Fibroblast of pulmonary artery (primary cell): ENCODE measurements at regions not wholly inside any gene's neighbourhood (a gene's known extent, or its start where the extent isn't known, plus 50 kb on each side); places are given as distances from the start of the nearest gene placed in this dataset.

Experiments used
- DNase-seq: peaks from one replicate; pipeline ENCODE4 v3.0.0-alpha.2; 2010; ENCODE audit warnings: low read depth
- H3K4me3 ChIP-seq: replicated peaks from 2 replicates; pipeline ENCODE4 v1.5.1; 2011; ENCODE audit warnings: low read depth, mild to moderate bottlenecking, control low read depth, low read length, moderate library complexity
- TF ChIP-seq, protein P1 (sequence below): IDR thresholded peaks from 2 replicates; pipeline ENCODE4 v1.5.1; 2011; ENCODE audit warnings: mild to moderate bottlenecking, control low read depth, low read length, inconsistent platforms; ENCODE audit errors: missing control alignments

GRCh38 chr5:4762316-4762715, 377.8 kb upstream of the ADAMTS16 start:
- H3K4me3 ChIP-seq, result no peak overlapping the region
- TF ChIP-seq, protein P1, sequence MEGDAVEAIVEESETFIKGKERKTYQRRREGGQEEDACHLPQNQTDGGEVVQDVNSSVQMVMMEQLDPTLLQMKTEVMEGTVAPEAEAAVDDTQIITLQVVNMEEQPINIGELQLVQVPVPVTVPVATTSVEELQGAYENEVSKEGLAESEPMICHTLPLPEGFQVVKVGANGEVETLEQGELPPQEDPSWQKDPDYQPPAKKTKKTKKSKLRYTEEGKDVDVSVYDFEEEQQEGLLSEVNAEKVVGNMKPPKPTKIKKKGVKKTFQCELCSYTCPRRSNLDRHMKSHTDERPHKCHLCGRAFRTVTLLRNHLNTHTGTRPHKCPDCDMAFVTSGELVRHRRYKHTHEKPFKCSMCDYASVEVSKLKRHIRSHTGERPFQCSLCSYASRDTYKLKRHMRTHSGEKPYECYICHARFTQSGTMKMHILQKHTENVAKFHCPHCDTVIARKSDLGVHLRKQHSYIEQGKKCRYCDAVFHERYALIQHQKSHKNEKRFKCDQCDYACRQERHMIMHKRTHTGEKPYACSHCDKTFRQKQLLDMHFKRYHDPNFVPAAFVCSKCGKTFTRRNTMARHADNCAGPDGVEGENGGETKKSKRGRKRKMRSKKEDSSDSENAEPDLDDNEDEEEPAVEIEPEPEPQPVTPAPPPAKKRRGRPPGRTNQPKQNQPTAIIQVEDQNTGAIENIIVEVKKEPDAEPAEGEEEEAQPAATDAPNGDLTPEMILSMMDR, result no peak
- no peak for DNase-seq

DNA sequence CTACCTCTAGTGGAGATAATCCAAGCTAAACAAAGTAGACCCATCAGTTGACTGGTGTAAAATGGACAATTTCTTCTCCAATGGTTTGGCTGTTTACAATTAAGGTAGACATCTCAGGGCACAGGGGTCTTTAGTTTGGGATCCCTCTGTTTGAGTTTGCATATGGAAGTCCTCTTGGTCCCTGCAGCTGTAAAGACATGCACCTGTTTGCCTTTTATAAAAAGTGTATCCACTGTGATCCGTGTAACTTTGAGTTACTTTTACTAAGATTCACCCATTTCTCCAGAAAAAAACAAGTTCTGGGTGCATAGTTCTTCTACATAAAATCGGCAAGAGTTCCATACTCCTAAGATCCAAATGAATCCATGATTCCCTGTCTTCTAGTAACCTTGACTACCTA, 374.7 kb upstream of the ADAMTS16 start:
- TF ChIP-seq, protein P1, result no peak
- H3K4me3 ChIP-seq, result no peak overlapping the region
- no peak for DNase-seq

GRCh38 chr5:4766101-4766500, 374.0 kb upstream of the ADAMTS16 start:
- no peak for DNase-seq
- no peak overlapping the region for H3K4me3 ChIP-seq
- TF ChIP-seq, protein P1, result no peak

- no peak for DNase-seq
- H3K4me3 ChIP-seq, result no peak overlapping the region
- TF ChIP-seq, protein P1, result no peak
Measured at GRCh38 chr5:4772591-4772990, 367.5 kb upstream of the ADAMTS16 start.

- H3K4me3 ChIP-seq, result no peak overlapping the region
- TF ChIP-seq, protein P1, result no peak
- no peak for DNase-seq
Measured at GRCh38 chr5:4773827-4774317, 366.3 kb upstream of the ADAMTS16 start.

DNA sequence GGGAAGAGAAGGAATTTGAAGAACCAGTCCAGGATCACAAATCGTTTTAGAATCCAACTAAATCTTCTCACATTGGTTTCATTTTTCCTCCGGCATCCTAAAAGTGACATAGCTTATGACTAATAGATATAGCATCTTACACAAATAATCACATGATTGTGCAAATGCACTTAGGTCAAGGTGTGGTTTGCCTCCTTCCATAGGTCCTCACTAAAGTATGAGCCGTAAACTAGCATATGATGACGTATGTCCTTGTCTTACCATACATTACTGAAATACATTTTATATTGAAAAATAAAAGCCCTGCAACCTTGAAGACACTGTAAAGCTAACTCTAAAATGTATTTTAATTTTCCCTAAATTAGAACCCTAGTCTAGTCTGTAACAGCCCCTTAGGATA, 362.7 kb upstream of the ADAMTS16 start:
- DNase-seq, result no peak
- no peak overlapping the region for H3K4me3 ChIP-seq
- TF ChIP-seq, protein P1, result no peak

DNA sequence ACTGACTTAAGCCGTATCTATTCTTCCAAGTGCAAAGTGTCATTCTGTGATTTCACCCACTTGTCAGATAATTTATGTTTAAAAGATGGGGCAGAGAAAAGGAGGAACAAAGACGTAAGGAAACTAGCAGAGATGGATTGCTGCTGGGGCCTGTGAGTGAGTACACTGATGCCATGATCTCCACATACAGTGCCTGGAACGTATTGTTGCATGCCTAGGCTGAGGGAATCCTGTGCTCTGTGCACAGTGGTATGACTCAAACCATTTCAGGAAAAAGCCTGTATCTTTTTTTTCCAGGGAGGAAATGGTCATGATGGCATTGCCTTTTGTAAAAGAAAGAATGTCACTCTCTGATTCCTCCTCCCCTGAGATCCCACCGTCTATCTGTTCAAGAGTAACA, 359.5 kb upstream of the ADAMTS16 start:
- no peak for DNase-seq
- TF ChIP-seq, protein P1, result no peak
- no peak overlapping the region for H3K4me3 ChIP-seq
